Endothelial cell of umbilical vein (primary cell): ENCODE measurements at regions not wholly inside any gene's neighbourhood (a gene's known extent, or its start where the extent isn't known, plus 50 kb on each side); places are given as distances from the start of the nearest gene placed in this dataset.
A peak's percentile ranks its signal among the peaks of the same experiment; 100 is the strongest.

Source experiments
- CTCF ChIP-seq, 2 donors: IDR thresholded peaks; 1 replicate in 1 of 2; 2 replicates in 1 of 2; pipeline ENCODE4 v1.5.1; 2011; ENCODE audit warnings: low read length in 2 of 2, mild to moderate bottlenecking in 2 of 2, moderate library complexity in 2 of 2, control low read depth in 1 of 2, inconsistent platforms in 1 of 2, low read depth in 1 of 2; ENCODE audit not compliant: insufficient read depth in 1 of 2; ENCODE audit errors: extremely low read depth in 1 of 2
- EZH2 ChIP-seq: IDR thresholded peaks from 2 replicates; pipeline ENCODE4 v1.6.1; 2012; ENCODE audit warnings: borderline replicate concordance, low read depth, mild to moderate bottlenecking, moderate library complexity, low read length, inconsistent platforms; ENCODE audit not compliant: severe bottlenecking
- FOS ChIP-seq: IDR thresholded peaks from 2 replicates; pipeline ENCODE4 v1.6.1; 2011; ENCODE audit warnings: mild to moderate bottlenecking, low read length, moderate library complexity, borderline replicate concordance; ENCODE audit not compliant: insufficient read depth
- GATA2 ChIP-seq: IDR thresholded peaks from 2 replicates; pipeline ENCODE4 v1.7.0; 2011; ENCODE audit warnings: low read depth, mild to moderate bottlenecking, moderate library complexity, mixed read lengths, low read length; ENCODE audit not compliant: insufficient read length, insufficient read depth
- JUN ChIP-seq: IDR thresholded peaks from 2 replicates; pipeline ENCODE4 v1.6.1; 2011; ENCODE audit warnings: borderline replicate concordance, low read depth; ENCODE audit not compliant: insufficient read length, insufficient read depth
- MAX ChIP-seq: IDR thresholded peaks from 2 replicates; pipeline ENCODE4 v1.6.1; 2011; ENCODE audit not compliant: insufficient read depth, insufficient read length
- MYC ChIP-seq: IDR thresholded peaks from one replicate; pipeline ENCODE4 v1.6.1; 2011; ENCODE audit warnings: mild to moderate bottlenecking, low read depth, low read length
- POLR2A ChIP-seq: IDR thresholded peaks from 2 replicates; pipeline ENCODE4 v1.6.1; 2012; ENCODE audit warnings: low read depth, mild to moderate bottlenecking, control low read depth, low read length
- POLR2AphosphoS5 ChIP-seq: IDR thresholded peaks from 2 replicates; pipeline ENCODE4 v1.6.1; 2012; ENCODE audit warnings: low read depth, mild to moderate bottlenecking, control low read depth, low read length, moderate library complexity; ENCODE audit not compliant: insufficient read depth

DNA sequence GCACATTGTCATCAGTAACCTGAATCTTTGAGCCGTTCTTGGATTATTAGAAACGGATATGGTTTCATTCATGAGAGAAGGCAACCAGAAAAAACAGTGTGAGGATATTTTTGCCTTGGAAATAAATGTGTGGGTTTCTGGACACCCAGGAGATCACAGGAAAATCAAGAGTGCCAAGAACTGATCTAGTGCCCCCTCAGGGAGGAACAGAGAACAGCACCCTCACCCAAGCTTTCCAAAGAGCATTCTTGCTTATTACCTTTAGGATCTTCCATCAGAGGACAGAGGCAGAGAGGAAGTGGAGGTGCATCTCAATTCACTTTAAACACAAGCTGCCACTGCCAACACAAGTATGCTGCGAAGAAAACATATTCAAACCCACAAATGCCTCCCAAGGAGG lies 851.5 kb upstream of the COBL start:
- TF ChIP-seq CTCF (IDR thresholded peaks at IDR 0.05; ENCODE audit: extremely low read depth in 1 of 2, insufficient read depth in 1 of 2, low read depth in 1 of 2, low read length in 2 of 2) (peak; percentile 15 to 33), EZH2 (no peak), POLR2AphosphoS5 (no peak), FOS (no peak), POLR2A (no peak), MYC (no peak), JUN (no peak), MAX (no peak), GATA2 (no peak)
